NCI-H2196 treated with DMSO at 0.1 percent for 48 hours (cell line): ENCODE measurements at regions not wholly inside any gene's neighbourhood (a gene's known extent, or its start where the extent isn't known, plus 50 kb on each side); places are given as distances from the start of the nearest gene placed in this dataset.
"Not testable (repeated sequence)": the region's sequence is repeated elsewhere in the genome, so short reads cannot be mapped to it uniquely, and the experiment has no call there.

ENCODE experiments used
- DNase-seq: peaks from one replicate; lab custom pipeline; 2025; ENCODE audit not compliant: unreplicated experiment; lab: John Stamatoyannopoulos, UW

DNA sequence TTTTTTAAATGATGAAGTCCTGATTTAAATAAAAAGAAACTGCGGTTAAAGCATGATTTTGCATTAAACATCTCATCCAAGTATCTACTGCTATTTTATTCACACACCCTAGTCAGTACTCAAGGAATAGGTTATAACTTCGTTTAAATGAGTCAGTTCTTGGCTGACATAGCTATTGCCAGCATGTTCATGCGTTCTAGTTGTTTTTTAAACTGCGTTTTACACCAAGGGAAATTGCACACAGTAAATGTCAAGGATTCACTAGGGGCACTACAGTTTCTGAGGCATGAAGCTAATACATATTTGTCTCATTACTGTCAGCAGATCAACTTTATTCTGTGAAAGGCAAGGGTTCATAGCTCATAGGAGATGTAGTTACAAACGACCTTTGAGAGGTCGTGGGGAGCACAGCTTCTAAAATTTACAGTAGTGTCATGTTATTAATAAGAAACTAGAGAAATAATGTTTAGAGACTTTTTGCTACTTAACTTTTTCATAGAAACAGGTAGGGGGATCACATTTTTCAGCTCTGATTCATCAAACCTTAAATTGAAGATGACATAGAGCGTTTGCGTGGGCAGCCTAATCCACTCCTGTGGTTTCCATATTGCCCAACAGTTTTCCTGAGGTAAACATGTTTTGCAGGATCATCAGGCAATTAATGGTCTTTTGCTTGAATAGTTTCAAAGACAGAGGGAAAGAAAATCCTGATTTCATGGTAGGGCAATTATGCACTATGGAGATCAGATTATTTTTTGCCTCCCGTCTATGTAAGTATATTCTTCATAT lies 2222.7 kb upstream of the WWC1 start:
- no peak for DNase-seq

DNA sequence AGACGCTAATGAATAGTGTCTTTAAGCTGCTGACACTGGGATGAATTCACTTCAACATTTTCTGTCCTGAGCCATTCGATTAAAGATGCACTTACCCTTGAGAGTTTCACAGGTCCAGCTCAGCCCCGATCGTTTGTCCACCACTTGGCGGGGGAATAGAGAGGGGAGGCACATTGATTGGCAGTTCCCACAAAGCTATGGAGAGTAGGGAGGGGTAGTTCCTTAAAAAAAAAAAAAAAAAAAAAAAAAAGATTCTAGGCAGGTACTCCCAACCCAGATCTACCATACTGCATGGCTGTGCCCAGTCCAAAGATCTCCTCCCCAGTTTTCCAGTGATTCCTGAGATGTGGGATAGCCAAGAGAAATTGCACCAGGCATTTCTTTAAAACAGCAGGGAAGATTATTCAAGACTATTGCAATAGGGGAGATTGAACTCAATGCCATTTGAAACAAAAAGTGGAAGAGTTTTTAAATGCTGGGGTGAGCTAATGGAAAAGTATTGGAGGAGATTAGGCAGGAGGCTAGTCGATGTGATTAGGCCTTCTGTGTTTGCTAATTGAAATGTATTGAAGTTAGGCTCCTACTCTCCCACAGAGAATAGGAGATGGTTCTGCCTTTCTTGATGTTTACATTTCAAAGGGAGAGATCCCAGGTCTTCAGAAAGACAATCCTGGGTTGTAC lies 2217.4 kb upstream of the WWC1 start:
- no peak for DNase-seq

DNA sequence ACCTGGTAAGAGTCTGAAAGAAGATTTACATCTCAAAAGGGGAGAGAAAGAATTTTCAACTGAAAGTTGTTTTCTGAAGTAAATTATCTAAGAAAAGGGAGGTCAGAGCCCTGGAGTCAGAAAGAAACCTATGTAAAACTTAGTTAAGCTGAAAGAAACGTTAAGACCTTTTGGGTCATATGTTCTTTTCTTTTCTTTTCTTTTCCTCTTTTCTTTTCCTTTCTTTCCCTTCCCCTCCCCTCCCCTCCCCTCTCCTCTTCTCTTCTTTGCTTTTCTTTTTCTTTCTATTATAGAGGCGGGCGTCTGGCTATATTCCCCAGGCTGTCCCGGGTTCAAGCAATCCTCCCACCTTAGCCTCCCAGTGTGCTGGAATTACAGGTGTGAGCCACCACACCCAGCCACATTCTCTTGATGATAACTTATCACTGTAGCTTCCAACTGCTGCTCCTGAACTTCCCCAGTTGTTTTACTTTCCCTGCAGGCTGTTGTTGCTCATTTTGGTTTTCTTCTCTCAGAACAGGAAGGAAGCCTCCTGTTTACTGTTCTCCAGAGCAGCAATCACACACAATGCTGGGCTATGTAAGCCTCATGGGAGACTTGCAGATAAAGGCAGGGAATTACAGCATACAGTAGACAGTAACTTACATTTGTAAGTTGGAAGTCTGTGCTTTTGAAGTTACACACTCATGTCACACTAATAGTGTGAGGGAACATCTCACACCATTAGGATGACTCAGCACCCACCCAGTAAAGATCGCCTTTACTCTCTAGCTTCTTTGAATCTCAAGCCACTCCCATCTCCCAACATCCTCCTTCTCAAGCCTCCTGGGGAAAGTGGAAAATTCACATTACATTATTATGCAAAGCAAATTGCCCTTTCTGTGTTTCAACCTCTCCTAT lies 2216.6 kb upstream of the WWC1 start:
- no peak for DNase-seq

- DNase-seq: no peak
Observed at GRCh38 chr5:166083183-166083959, 2208.1 kb upstream of the WWC1 start.

- no peak for DNase-seq
Observed at GRCh38 chr5:166086568-166086967, 2204.9 kb upstream of the WWC1 start.

DNA sequence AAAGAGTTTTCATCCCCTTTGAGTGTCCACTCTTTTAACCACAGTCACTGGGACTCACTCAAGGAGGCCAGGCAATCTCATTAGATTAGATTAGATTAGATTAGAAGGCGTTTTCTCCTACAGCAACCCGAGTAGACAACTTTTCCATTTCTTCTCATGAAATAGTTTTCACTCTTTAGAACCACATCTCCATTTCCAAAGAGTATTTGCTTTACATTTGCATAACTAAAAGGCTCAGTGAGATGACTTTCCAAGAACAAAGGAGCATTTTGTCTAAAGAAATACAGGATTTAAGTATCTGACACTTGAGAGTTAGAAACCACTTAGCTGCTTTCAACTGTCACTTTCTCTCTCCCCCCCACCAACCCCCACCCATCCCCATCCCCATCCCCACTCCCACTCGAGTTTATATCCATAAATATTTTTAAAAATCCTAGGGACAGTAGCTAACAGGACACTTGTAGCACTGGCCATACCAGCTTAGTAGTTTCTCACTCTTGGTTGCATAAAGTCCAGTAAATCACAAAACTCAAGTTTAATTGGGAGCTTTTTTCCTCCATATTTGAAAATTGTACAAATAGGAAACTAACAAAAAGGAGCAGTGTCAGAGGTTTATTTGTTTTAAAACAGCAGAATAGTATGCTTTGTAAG lies 2202.9 kb upstream of the WWC1 start:
- DNase-seq: no peak

DNA sequence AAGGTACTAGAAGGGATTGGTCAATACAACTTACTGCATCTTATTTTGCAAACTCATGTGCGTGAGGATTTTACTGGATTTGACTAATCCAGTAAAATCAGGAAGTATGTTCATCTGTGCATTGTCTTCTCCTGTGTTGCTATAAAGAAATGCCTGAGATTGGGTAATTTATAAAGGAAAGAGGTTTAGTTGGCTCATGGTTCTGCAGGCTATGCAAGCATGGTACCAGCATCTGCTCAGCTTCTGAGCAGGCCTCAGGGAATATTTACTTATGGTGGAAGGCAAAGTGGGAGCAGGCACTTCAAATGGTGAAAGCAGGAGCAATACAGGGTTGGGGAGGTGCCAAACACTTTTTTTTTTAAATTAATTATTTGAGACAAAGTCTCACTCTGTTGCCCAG lies 2199.5 kb upstream of the WWC1 start:
- no peak for DNase-seq

GRCh38 chr5:166093312-166093711 lies 2198.1 kb upstream of the WWC1 start:
- no peak for DNase-seq

- DNase-seq: no peak
Observed at GRCh38 chr5:166102947-166103346, 2188.5 kb upstream of the WWC1 start.

GRCh38 chr5:166111021-166111420 lies 2180.4 kb upstream of the WWC1 start:
- no peak for DNase-seq

DNA sequence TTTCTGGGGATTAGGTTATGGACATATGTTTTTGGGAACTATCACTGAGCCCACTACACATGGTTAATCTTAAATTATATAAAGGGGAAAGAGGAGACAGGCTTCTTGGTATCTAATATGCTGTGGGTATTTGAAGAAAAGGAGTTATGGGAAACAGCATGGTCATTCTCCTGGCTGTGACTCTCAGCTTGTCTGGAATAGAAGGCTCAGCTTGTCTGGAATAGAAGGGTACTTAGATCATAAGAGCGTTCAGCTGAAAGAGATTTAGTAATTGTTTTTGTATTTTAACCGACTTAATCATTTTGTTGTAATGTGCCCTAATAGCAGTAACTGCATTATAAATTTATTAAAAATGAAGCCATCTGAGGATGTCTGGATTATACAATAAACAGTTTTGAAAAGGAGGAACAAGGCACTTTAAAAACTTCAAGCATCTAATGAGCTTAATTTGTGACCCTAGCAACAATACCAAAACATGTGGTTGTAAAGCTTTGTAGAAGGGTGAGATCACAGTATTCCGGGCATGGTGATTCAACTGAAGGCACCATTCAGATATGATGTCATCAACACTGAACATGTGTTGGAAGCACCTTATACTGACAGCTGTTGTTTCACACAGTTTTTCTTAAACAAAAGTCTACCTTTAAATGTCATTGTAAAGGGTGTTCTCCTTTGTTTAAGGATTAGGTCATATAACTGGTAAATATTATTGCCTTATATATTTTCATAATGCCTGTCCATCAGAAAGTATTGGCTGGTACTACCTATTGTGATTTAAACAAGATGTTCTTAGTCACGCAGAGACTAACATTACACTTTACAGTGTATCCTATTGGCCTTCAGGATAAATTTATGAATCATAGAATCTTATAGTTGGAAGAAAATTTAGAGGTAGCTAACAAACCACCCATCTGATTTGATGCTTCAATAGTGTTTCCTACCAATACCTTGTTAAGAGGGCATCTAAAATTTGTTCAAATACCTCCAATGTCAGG lies 2174.1 kb upstream of the WWC1 start:
- no peak for DNase-seq

GRCh38 chr5:166119506-166119905 lies 2171.9 kb upstream of the WWC1 start:
- no peak for DNase-seq

DNA sequence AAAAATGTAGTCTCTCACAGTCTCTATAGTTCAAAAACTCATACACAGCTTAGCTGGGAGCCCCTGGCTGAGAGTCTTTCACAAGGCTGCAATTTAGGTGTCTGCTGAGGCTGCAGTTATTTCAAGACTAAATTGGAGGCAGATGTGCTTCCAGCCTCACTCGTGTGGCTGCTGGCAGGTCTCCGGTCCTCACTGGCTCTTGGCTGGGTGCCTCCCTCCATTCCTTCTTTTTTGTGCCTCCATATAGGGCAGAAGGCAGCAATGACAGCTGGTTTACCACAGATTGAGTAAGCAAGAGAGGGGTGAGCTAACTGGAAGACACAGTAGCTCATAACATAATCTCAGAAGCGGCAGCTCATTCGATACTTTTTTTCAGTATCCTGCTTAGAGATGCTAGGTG lies 2167.7 kb upstream of the WWC1 start:
- DNase-seq: no peak

DNA sequence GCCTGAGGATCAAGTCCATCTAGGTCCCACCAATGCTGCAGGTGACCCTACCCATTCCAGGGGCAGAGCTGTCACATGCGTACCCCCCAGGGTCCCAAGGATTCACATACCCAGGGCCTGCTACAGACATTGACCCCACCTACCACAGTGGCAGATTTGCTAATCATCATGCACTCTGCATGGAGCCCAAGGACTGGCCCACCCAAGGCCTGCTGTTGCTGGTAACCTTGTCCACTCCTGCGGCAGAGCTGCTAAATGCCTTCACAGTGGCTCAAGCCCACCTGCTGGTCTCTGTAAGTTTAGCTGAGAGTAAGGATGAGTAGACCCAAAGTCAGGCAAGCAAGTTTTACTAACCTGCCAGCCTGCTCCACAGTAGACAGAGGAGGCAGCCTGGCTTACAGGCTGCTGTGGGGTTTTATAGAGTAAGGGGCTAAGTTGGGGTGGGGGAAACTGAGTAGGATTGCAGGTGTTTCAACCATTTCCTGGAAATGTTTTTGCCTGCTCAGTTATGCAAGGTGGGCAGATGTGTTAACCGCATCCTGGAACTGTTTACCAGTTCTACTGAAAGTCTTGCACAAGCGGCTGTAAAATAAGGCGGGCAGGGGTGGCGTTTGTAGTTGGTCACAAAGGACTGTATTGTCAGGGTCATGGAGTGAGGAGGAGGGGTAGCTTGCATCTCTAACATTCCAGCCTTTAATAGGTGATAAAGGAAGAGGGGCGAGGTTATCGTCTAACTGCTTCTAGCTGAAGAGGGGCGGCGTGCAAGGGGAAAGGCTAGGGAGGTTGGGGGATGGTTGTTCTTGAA lies 2163.5 kb upstream of the WWC1 start:
- DNase-seq: no peak

DNA sequence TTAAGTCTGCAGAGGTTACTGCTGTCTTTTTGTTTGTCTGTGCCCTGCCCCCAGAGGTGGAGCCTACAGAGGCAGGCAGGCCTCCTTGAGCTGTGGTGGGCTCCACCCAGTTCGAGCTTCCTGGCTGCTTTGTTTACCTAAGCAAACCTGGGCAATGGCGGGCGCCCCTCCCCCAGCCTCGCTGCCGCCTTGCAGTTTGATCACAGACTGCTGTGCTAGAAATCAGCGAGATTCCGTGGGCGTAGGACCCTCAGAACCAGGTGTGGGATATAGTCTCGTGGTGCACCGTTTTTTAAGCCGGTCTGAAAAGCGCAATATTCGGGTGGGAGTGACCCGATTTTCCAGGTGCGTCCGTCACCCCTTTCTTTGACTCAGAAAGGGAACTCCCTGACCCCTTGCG lies 2146.3 kb upstream of the WWC1 start:
- DNase-seq: not testable (repeated sequence)

DNA sequence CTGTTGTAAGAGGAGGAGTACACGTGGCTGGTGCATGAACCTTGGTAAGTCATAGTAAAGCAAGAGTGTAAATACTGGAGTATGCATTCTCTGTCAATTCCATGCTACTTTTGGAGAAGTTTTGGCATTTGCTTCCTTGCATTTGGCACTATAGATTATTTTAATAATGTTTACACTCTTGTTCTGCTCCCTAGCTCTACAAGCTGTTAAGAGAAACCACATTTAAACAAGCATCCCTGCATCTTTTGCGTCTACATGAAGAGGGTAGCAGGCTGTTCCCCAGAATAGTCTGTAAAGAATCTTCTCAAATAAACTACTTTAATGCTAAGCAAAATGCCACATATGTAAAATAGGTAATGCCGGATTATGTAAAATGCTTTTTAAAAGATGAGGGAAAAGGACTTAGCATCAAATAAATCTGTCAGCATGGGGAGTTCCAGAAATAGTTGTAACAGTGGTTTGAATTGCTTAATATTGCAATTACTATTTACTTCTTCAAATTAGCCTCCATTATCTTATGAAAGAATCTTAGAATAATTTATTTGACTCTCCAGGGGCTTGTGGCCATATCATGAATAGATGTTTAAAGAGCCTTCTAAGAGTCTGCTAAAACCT lies 2127.3 kb upstream of the WWC1 start:
- no peak for DNase-seq

DNA sequence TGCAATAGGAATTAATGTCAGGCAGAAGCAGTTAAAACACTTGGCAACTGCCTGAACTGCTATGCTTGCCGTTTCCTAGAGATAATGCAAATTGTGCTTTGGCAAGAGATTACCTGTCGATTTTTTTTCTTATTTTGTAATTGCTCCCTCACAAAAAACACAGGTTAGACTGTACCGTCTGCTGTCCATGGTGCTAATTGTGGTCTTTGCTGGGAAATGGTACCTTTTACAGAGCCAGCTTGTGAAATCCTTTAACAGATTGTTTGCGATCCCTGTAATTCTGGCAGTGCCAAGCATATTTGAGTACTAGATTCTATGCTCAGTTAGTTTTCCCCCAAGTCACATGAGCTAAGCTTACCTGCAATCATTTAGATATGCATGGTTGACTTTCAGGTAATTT lies 2125.8 kb upstream of the WWC1 start:
- DNase-seq: no peak

GRCh38 chr5:166166071-166166470 lies 2125.4 kb upstream of the WWC1 start:
- no peak for DNase-seq
